HepG2 (cell line): ENCODE measurements at regions not wholly inside any gene's neighbourhood (a gene's known extent, or its start where the extent isn't known, plus 50 kb on each side); places are given as distances from the start of the nearest gene placed in this dataset.

ENCODE experiments used
- BRD4 ChIP-seq: sonication (generic); formaldehyde crosslinking; IDR thresholded peaks from 2 replicates; pipeline ENCODE4 v1.4.0; 2020; ENCODE audit warnings: missing genetic modification reagents
- CEBPG ChIP-seq: IDR thresholded peaks from 2 replicates; pipeline ENCODE4 v1.6.1; 2016
- FOSL1 ChIP-seq: sonication (generic); formaldehyde crosslinking; IDR thresholded peaks from 2 replicates; pipeline ENCODE4 v1.9.0; 2021; ENCODE audit warnings: missing genetic modification reagents, borderline replicate concordance
- HES4 ChIP-seq: sonication (generic); formaldehyde crosslinking; IDR thresholded peaks from 2 replicates; pipeline ENCODE4 v1.9.0; 2021; ENCODE audit warnings: mild to moderate bottlenecking, missing genetic modification reagents, borderline replicate concordance
- MED1 ChIP-seq: sonication (generic); formaldehyde crosslinking; IDR thresholded peaks from 2 replicates; pipeline ENCODE4 v1.4.0; 2020; ENCODE audit warnings: missing genetic modification reagents
- NR3C1 ChIP-seq: sonication (generic); formaldehyde crosslinking; IDR thresholded peaks from 2 replicates; pipeline ENCODE4 v1.4.0; 2020; ENCODE audit warnings: missing genetic modification reagents
- POLR2G ChIP-seq: fragments of 200-400 bp; formaldehyde crosslinking; IDR thresholded peaks from 2 replicates; pipeline ENCODE4 v1.6.1; 2018; ENCODE audit warnings: mild to moderate bottlenecking, low read depth, low read length, moderate library complexity
- SALL2 ChIP-seq: sonication (generic); formaldehyde crosslinking; IDR thresholded peaks from 2 replicates; pipeline ENCODE4 v1.8.1; 2023; ENCODE audit warnings: mild to moderate bottlenecking, missing genetic modification reagents, inconsistent platforms
- TARDBP ChIP-seq: sonication (generic); formaldehyde crosslinking; IDR thresholded peaks from 2 replicates; pipeline ENCODE4 v1.8.0; 2022; ENCODE audit warnings: mild to moderate bottlenecking, missing genetic modification reagents
- TCF7 ChIP-seq: sonication (generic); IDR thresholded peaks from 2 replicates; pipeline ENCODE4 v1.6.1; 2016; ENCODE audit warnings: antibody characterized with exemption, low read depth
- XRCC5 ChIP-seq: fragments of 200-400 bp; formaldehyde crosslinking; optimal IDR thresholded peaks from 2 replicates; pipeline ENCODE3; 2017; ENCODE audit warnings: mild to moderate bottlenecking, low read length
- ZBTB7B ChIP-seq: sonication (generic); formaldehyde crosslinking; IDR thresholded peaks from 2 replicates; pipeline ENCODE4 v1.4.0; 2020; ENCODE audit warnings: missing genetic modification reagents
- ZIK1 ChIP-seq: sonication (generic); formaldehyde crosslinking; IDR thresholded peaks from 2 replicates; pipeline ENCODE4 v1.5.0; 2020; ENCODE audit warnings: mild to moderate bottlenecking, low read depth, missing genetic modification reagents, borderline replicate concordance
- ZKSCAN8 ChIP-seq: IDR thresholded peaks from 2 replicates; pipeline ENCODE4 v1.6.1; 2016; ENCODE audit warnings: borderline replicate concordance, missing genetic modification reagents, missing compliant biosample characterization
- ZMYM4 ChIP-seq: sonication (generic); formaldehyde crosslinking; IDR thresholded peaks from 2 replicates; pipeline ENCODE4 v1.8.1; 2023; ENCODE audit warnings: mild to moderate bottlenecking, missing genetic modification reagents
- ZNF232 ChIP-seq: sonication (generic); formaldehyde crosslinking; IDR thresholded peaks from 2 replicates; pipeline ENCODE4 v1.4.0; 2020; ENCODE audit warnings: missing genetic modification reagents, borderline replicate concordance
- ZNF24 ChIP-seq: fragments of 450-650 bp; IDR thresholded peaks from 2 replicates; pipeline ENCODE4 v1.6.1; 2017; ENCODE audit warnings: antibody characterized with exemption, mild to moderate bottlenecking
- ZNF3 ChIP-seq: IDR thresholded peaks from 2 replicates; pipeline ENCODE4 v1.7.0; 2017; ENCODE audit warnings: inconsistent platforms
- ZNF430 ChIP-seq: sonication (generic); formaldehyde crosslinking; IDR thresholded peaks from 2 replicates; pipeline ENCODE4 v1.9.0; 2021; ENCODE audit warnings: mild to moderate bottlenecking, missing genetic modification reagents
- ZNF432 ChIP-seq: sonication (generic); formaldehyde crosslinking; IDR thresholded peaks from 2 replicates; pipeline ENCODE4 v1.5.0; 2020; ENCODE audit warnings: missing genetic modification reagents, mild to moderate bottlenecking, borderline replicate concordance
- ZNF629 ChIP-seq: sonication (generic); formaldehyde crosslinking; conservative IDR thresholded peaks from 2 replicates; pipeline ENCODE4 v1.5.0; 2020; ENCODE audit warnings: missing genetic modification reagents
- ZNF780A ChIP-seq: sonication (generic); formaldehyde crosslinking; IDR thresholded peaks from 2 replicates; pipeline ENCODE4 v1.8.0; 2022; ENCODE audit warnings: mild to moderate bottlenecking, missing genetic modification reagents, moderate library complexity
- ZNF782 ChIP-seq: sonication (generic); formaldehyde crosslinking; IDR thresholded peaks from 2 replicates; pipeline ENCODE4 v1.4.0; 2020; ENCODE audit warnings: missing genetic modification reagents, mild to moderate bottlenecking, borderline replicate concordance
- ZSCAN12 ChIP-seq: sonication (generic); formaldehyde crosslinking; IDR thresholded peaks from 2 replicates; pipeline ENCODE4 v1.9.0; 2021; ENCODE audit warnings: mild to moderate bottlenecking, missing genetic modification reagents
- ZSCAN9 ChIP-seq: IDR thresholded peaks from 2 replicates; pipeline ENCODE4 v1.6.1; 2016; ENCODE audit warnings: borderline replicate concordance
- TF ChIP-seq, protein P1 (sequence below): IDR thresholded peaks from 2 replicates; pipeline ENCODE4 v1.6.1; 2016; ENCODE audit warnings: missing compliant biosample characterization, missing genetic modification reagents, borderline replicate concordance
- TF ChIP-seq, protein P2 (sequence below): sonication (generic); formaldehyde crosslinking; IDR thresholded peaks from 2 replicates; pipeline ENCODE4 v1.4.0; 2020; ENCODE audit warnings: missing genetic modification reagents
- TF ChIP-seq, protein P3 (sequence below): sonication (generic); formaldehyde crosslinking; IDR thresholded peaks from 2 replicates; pipeline ENCODE4 v1.4.0; 2020; ENCODE audit warnings: mild to moderate bottlenecking, missing genetic modification reagents
- TF ChIP-seq, protein P4 (sequence below): sonication (generic); formaldehyde crosslinking; IDR thresholded peaks from 2 replicates; pipeline ENCODE4 v1.4.0; 2020; ENCODE audit warnings: missing genetic modification reagents

DNA sequence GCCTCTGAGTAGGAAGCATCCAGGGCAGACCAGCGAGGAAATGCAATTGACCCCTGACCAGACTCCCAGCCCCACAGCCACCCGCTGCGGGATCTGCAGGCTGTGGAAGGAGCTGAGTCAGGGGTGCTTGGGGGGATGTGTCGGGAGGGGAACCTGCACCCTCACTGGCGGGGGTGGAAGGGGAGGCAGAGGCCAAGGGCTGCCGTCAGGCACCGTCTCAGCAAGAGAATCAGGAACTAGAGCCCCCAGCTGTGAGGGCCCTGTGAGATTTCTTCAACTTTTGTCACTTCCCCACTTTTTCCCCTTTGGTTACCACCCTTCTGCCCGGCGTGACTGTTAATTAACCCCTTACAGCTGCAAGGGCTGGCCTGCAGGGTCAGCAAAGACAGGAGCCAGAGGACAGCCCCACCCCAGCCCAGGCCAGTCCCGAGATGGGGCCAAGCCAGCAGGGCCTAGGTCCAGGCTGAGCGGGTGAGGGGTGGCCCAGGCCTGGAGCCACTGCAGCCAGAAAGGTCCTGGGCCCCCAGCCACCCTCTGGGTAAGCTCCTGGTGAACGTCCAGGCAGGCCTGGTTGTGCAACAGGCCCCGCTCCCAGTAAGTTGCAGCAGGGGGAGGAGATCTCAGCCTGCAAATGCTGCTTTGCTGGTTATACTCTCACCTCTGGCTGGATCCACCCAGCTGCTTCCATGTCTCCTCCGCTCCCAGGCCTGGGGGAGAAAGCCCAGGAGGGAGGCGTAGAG is 147.0 kb upstream of the ID2 start (continued):
- TF ChIP-seq ZNF780A (CRISPR knock-in tag) (no peak), ZNF24 (no peak), TCF7 (no peak), CEBPG (peak; percentile 97), XRCC5 (peak; percentile 43), ZKSCAN8 (no peak), POLR2G (no peak), ZNF232 (CRISPR knock-in tag) (no peak), SALL2 (CRISPR knock-in tag) (no peak), NR3C1 (CRISPR knock-in tag) (no peak), HES4 (CRISPR knock-in tag) (no peak), ZBTB7B (peak; percentile 76), ZSCAN12 (CRISPR knock-in tag) (no peak), ZNF629 (CRISPR knock-in tag) (no peak), ZNF782 (CRISPR knock-in tag) (0 out of 2 replicates have a peak, but pooled peaks have one; percentile 30), BRD4 (CRISPR knock-in tag) (peak; percentile 56; the same call in 1 of the 2 replicates), MED1 (CRISPR knock-in tag) (no peak), ZSCAN9 (no peak), ZNF430 (no peak), TARDBP (CRISPR knock-in tag) (no peak), ZNF3 (no peak), ZMYM4 (no peak), FOSL1 (CRISPR knock-in tag) (no peak), ZIK1 (CRISPR knock-in tag) (no peak), ZNF432 (CRISPR knock-in tag) (no peak)
- TF ChIP-seq, protein P1, sequence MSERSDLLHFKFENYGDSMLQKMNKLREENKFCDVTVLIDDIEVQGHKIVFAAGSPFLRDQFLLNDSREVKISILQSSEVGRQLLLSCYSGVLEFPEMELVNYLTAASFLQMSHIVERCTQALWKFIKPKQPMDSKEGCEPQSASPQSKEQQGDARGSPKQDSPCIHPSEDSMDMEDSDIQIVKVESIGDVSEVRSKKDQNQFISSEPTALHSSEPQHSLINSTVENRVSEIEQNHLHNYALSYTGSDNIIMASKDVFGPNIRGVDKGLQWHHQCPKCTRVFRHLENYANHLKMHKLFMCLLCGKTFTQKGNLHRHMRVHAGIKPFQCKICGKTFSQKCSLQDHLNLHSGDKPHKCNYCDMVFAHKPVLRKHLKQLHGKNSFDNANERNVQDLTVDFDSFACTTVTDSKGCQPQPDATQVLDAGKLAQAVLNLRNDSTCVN (CRISPR knock-in tag): no peak
- TF ChIP-seq, protein P2, sequence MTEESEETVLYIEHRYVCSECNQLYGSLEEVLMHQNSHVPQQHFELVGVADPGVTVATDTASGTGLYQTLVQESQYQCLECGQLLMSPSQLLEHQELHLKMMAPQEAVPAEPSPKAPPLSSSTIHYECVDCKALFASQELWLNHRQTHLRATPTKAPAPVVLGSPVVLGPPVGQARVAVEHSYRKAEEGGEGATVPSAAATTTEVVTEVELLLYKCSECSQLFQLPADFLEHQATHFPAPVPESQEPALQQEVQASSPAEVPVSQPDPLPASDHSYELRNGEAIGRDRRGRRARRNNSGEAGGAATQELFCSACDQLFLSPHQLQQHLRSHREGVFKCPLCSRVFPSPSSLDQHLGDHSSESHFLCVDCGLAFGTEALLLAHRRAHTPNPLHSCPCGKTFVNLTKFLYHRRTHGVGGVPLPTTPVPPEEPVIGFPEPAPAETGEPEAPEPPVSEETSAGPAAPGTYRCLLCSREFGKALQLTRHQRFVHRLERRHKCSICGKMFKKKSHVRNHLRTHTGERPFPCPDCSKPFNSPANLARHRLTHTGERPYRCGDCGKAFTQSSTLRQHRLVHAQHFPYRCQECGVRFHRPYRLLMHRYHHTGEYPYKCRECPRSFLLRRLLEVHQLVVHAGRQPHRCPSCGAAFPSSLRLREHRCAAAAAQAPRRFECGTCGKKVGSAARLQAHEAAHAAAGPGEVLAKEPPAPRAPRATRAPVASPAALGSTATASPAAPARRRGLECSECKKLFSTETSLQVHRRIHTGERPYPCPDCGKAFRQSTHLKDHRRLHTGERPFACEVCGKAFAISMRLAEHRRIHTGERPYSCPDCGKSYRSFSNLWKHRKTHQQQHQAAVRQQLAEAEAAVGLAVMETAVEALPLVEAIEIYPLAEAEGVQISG: peak; percentile 33; the same call in 1 of the 2 replicates
- TF ChIP-seq, protein P3, sequence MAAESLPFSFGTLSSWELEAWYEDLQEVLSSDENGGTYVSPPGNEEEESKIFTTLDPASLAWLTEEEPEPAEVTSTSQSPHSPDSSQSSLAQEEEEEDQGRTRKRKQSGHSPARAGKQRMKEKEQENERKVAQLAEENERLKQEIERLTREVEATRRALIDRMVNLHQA: no peak
- TF ChIP-seq, protein P4, sequence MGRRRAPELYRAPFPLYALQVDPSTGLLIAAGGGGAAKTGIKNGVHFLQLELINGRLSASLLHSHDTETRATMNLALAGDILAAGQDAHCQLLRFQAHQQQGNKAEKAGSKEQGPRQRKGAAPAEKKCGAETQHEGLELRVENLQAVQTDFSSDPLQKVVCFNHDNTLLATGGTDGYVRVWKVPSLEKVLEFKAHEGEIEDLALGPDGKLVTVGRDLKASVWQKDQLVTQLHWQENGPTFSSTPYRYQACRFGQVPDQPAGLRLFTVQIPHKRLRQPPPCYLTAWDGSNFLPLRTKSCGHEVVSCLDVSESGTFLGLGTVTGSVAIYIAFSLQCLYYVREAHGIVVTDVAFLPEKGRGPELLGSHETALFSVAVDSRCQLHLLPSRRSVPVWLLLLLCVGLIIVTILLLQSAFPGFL (CRISPR knock-in tag): no peak
